HCT116 (cell line): ENCODE measurements at regions not wholly inside any gene's neighbourhood (a gene's known extent, or its start where the extent isn't known, plus 50 kb on each side); places are given as distances from the start of the nearest gene placed in this dataset.

Experiments
- ATAC-seq: fragments of 200-7000 bp; cut with Tn5 transposase; 2 replicates; pipeline ENCODE4 v1.9.1; 2020; ENCODE audit warnings: mild to moderate bottlenecking, moderate library complexity
- BruUV-seq: library from RNA; stranded (reverse); fragments of 400-500 nt; replicated peaks from 2 replicates; lab custom pipeline; 2021; lab: Mats Ljungman, UMichigan
- CTCF ChIA-PET: fragments of 300-600 bp; sonication (Branson Sonifier 250); formaldehyde crosslinking; loops from one replicate; lab custom pipeline; 2021; ENCODE audit warnings: antibody characterized with exemption; lab: Charles Lee
- POLR2A ChIA-PET: fragments of 300-600, 350-600 bp; sonication (Branson Sonifier 250); formaldehyde crosslinking; loops from one replicate; lab custom pipeline; 2021; ENCODE audit warnings: antibody characterized with exemption; lab: Charles Lee
- RAD21 ChIA-PET, 2 experiments: fragments of 300-600 bp; sonication (Branson Sonifier 250); formaldehyde crosslinking; loops; one replicate each; lab custom pipeline; 2023; ENCODE audit warnings: low total read pairs in 2 of 2; ENCODE audit not compliant: uncharacterized antibody in 2 of 2, unreplicated experiment in 2 of 2, low non-redundant PET in 1 of 2; lab: Charles Lee
- DNase-seq: peaks from one replicate; pipeline ENCODE4 v3.0.0-alpha.2; 2010; ENCODE audit warnings: low read depth, low spot score
- H2AFZ ChIP-seq: fragments of 200-600 bp; shearing (Covaris generic), sonication (generic); 2 replicates; pipeline ENCODE4 v1.6.1; 2017; ENCODE audit warnings: low read depth, mixed run types, mixed read lengths, antibody characterized with exemption, low read length; ENCODE audit not compliant: poor library complexity, severe bottlenecking
- H3K27ac ChIP-seq: 2 replicates; pipeline ENCODE4 v1.5.1; 2012; ENCODE audit warnings: low read depth, low read length
- H3K27me3 ChIP-seq: fragments of 200-600 bp; sonication (generic); 2 replicates; pipeline ENCODE4 v1.6.1; 2016; ENCODE audit warnings: mixed run types, low read length, mixed read lengths; ENCODE audit not compliant: insufficient read depth
- H3K36me3 ChIP-seq, 2 experiments: fragments of 200-500 bp in 1 of 2; fragments of 200-600 bp in 1 of 2; sonication (Bioruptor generic) in 1 of 2; sonication (generic) in 1 of 2; 2 replicates each; pipeline versions ENCODE4 v1.5.1 to v1.6.1; 2014 to 2016; ENCODE audit warnings: low read length in 2 of 2, inconsistent platforms in 1 of 2, mixed read lengths in 1 of 2, mixed run types in 1 of 2; ENCODE audit not compliant: insufficient read depth in 2 of 2, control insufficient read depth in 1 of 2
- H3K4me1 ChIP-seq, 2 experiments: fragments of 200-600 bp in 1 of 2; sonication (generic) in 1 of 2; 2 replicates each; pipeline versions ENCODE4 v1.5.1 to v1.6.1; 2012 to 2017; ENCODE audit warnings: low read length in 2 of 2, inconsistent platforms in 1 of 2, mild to moderate bottlenecking in 1 of 2, mixed read lengths in 1 of 2, mixed run types in 1 of 2, moderate library complexity in 1 of 2; ENCODE audit not compliant: insufficient read depth in 2 of 2, control insufficient read depth in 1 of 2
- H3K4me2 ChIP-seq: fragments of 200-600 bp; sonication (generic); 2 replicates; pipeline ENCODE4 v1.6.1; 2017; ENCODE audit warnings: mixed run types, low read length, mixed read lengths
- H3K4me3 ChIP-seq, 2 experiments: fragments of 200-600 bp in 1 of 2; sonication (generic) in 1 of 2; replicated peaks in 1 of 2; 2 replicates each; pipeline ENCODE4 v1.5.1; 2011 to 2016; ENCODE audit warnings: low read length in 2 of 2, control low read depth in 1 of 2, low read depth in 1 of 2, mild to moderate bottlenecking in 1 of 2, mixed read lengths in 1 of 2, mixed run types in 1 of 2
- H3K79me2 ChIP-seq: fragments of 200-600 bp; sonication (generic); 2 replicates; pipeline ENCODE4 v1.6.1; 2017; ENCODE audit warnings: mild to moderate bottlenecking, mixed run types, low read length, moderate library complexity, mixed read lengths; ENCODE audit not compliant: insufficient read depth
- H3K9ac ChIP-seq: fragments of 200-600 bp; sonication (generic); 2 replicates; pipeline ENCODE4 v1.6.1; 2016; ENCODE audit warnings: low read length, mixed read lengths
- H3K9me2 ChIP-seq: fragments of 200-600 bp; sonication (generic), shearing (Covaris generic); 2 replicates; pipeline ENCODE4 v1.6.1; 2017; ENCODE audit warnings: mixed run types, mild to moderate bottlenecking, moderate library complexity; ENCODE audit not compliant: insufficient read depth
- H3K9me3 ChIP-seq, 2 experiments: fragments of 200-500 bp in 1 of 2; fragments of 200-600 bp in 1 of 2; sonication (Bioruptor generic) in 1 of 2; sonication (generic) in 1 of 2; 2 replicates each; pipeline ENCODE4 v1.6.1; 2014 to 2017; ENCODE audit warnings: low read length in 2 of 2, mixed read lengths in 2 of 2, inconsistent platforms in 1 of 2, low read depth in 1 of 2, mild to moderate bottlenecking in 1 of 2, mixed run types in 1 of 2, moderate library complexity in 1 of 2; ENCODE audit not compliant: control insufficient read depth in 1 of 2, insufficient read depth in 1 of 2
- H4K20me1 ChIP-seq: fragments of 200-600 bp; sonication (generic), shearing (Covaris generic); 2 replicates; pipeline ENCODE4 v1.6.1; 2017; ENCODE audit warnings: mixed run types, mild to moderate bottlenecking, moderate library complexity; ENCODE audit not compliant: insufficient read depth
- ATF3 ChIP-seq: IDR thresholded peaks from 2 replicates; pipeline ENCODE4 v1.6.1; 2012
- CBX3 ChIP-seq: IDR thresholded peaks from 2 replicates; pipeline ENCODE4 v1.6.1; 2012; ENCODE audit warnings: low read depth
- CEBPB ChIP-seq: IDR thresholded peaks from 2 replicates; pipeline ENCODE4 v1.6.1; 2012; ENCODE audit warnings: low read depth
- EGR1 ChIP-seq: IDR thresholded peaks from 2 replicates; pipeline ENCODE4 v1.6.1; 2012; ENCODE audit warnings: low read depth
- ELF1 ChIP-seq: IDR thresholded peaks from 2 replicates; pipeline ENCODE4 v1.6.1; 2012; ENCODE audit warnings: low read depth, borderline replicate concordance
- EZH2phosphoT487 ChIP-seq: fragments of 200-600 bp; IDR thresholded peaks from 2 replicates; pipeline ENCODE4 v1.6.1; 2018; ENCODE audit warnings: antibody characterized with exemption, borderline replicate concordance
- FOSL1 ChIP-seq: IDR thresholded peaks from 2 replicates; pipeline ENCODE4 v1.6.1; 2012; ENCODE audit warnings: low read depth
- JUND ChIP-seq: IDR thresholded peaks from 2 replicates; pipeline ENCODE4 v1.6.1; 2012
- MAX ChIP-seq: IDR thresholded peaks from 2 replicates; pipeline ENCODE4 v1.6.1; 2012
- POLR2AphosphoS5 ChIP-seq: IDR thresholded peaks from 2 replicates; pipeline ENCODE4 v1.6.1; 2011; ENCODE audit warnings: mild to moderate bottlenecking, low read depth, low read length, moderate library complexity
- RAD21 ChIP-seq: IDR thresholded peaks from 2 replicates; pipeline ENCODE4 v1.6.1; 2012; ENCODE audit warnings: low read depth, mild to moderate bottlenecking
- REST ChIP-seq: IDR thresholded peaks from 2 replicates; pipeline ENCODE4 v1.6.1; 2012; ENCODE audit warnings: low read depth
- SIN3A ChIP-seq: IDR thresholded peaks from 2 replicates; pipeline ENCODE4 v1.6.1; 2012; ENCODE audit warnings: low read depth
- SP1 ChIP-seq: IDR thresholded peaks from 2 replicates; pipeline ENCODE4 v1.6.1; 2012; ENCODE audit warnings: low read depth
- SRF ChIP-seq: IDR thresholded peaks from 2 replicates; pipeline ENCODE4 v1.6.1; 2012; ENCODE audit warnings: low read depth
- TCF7L2 ChIP-seq: IDR thresholded peaks from 2 replicates; pipeline ENCODE4 v1.7.0; 2011; ENCODE audit warnings: borderline replicate concordance, inconsistent platforms; ENCODE audit not compliant: insufficient read depth, insufficient read length; ENCODE audit errors: extremely low read depth
- ZBTB33 ChIP-seq: IDR thresholded peaks from 2 replicates; pipeline ENCODE4 v1.6.1; 2011; ENCODE audit warnings: mild to moderate bottlenecking, low read length, moderate library complexity; ENCODE audit not compliant: insufficient replicate concordance; ENCODE audit errors: extremely low read depth
- ZFX ChIP-seq: fragments of 450-650 bp; IDR thresholded peaks from 2 replicates; pipeline ENCODE4 v1.6.1; 2017
- intact Hi-C: fragments of 100-400 bp; cut with micrococcal nuclease; formaldehyde crosslinking; loops from 2 replicates; pipeline ENCODE4 v1.10.0; 2022
- TF ChIP-seq, protein P1 (sequence below), 3 experiments: fragments of 200-600 bp in 1 of 3; sonication (generic) in 1 of 3; IDR thresholded peaks in 2 of 3; conservative IDR thresholded peaks in 1 of 3; 2 replicates each; pipeline ENCODE4 v1.5.1; 2012 to 2017; ENCODE audit warnings: low read depth in 2 of 3, low read length in 2 of 3, antibody characterized with exemption in 1 of 3, borderline replicate concordance in 1 of 3, control low read depth in 1 of 3, mild to moderate bottlenecking in 1 of 3, mixed read lengths in 1 of 3, mixed run types in 1 of 3, moderate library complexity in 1 of 3; ENCODE audit not compliant: insufficient read depth in 1 of 3

DNA sequence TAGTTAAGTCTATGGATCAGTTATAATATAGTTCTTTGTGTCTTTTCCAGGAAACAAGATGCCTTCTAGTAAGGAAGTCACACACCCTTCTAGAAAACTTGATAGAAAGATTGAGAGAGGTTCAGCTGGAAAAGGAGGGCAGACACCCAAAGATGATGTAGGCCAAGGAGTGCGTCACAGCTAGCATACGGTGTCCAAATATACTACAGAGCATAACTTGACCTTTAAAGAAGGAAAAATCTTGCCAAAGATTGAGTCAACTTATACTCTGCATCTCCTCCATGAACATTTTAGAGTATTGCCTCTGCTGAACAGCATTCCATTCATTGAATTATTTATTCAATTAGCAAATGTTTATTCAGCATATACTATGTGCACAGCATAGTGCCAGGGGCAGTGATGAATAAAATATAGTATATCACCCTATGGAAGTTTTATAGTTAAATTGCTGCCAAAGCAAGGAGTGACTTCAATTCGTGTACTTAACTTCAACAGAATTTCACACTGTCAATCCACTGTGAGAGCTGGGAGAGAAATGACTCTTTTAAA lies 51.9 kb upstream of the SLC6A14 start:
- Histone ChIP-seq H2AFZ (no peak overlapping the region), H3K4me1 (no peaks in the 10 kb centered on the region), H3K9me3 (no peaks in the 10 kb centered on the region), H3K27me3 (no peaks in the 10 kb centered on the region), H3K9ac (no peak overlapping the region), H3K4me2 (no peak overlapping the region), H3K9me2 (no peaks in the 10 kb centered on the region), H3K36me3 (no peaks in the 10 kb centered on the region), H4K20me1 (no peaks in the 10 kb centered on the region), H3K4me3 (no peak overlapping the region), H3K27ac (no peak overlapping the region), H3K79me2 (no peaks in the 10 kb centered on the region)
- BruUV-seq, result no TSS peak
- no peak for ATAC-seq
- TF ChIP-seq EGR1, result no peak
- no peak for TF ChIP-seq MAX
- no peak for TF ChIP-seq JUND
- TF ChIP-seq ZBTB33, result no peak
- TF ChIP-seq REST, result no peak
- TF ChIP-seq CEBPB, result no peak
- TF ChIP-seq ELF1, result no peak
- TF ChIP-seq CBX3, result no peak
- TF ChIP-seq EZH2phosphoT487, result no peak
- no peak for TF ChIP-seq ATF3
- no peak for TF ChIP-seq POLR2AphosphoS5
- no peak for TF ChIP-seq RAD21
- TF ChIP-seq ZFX, result no peak
- TF ChIP-seq, protein P1, sequence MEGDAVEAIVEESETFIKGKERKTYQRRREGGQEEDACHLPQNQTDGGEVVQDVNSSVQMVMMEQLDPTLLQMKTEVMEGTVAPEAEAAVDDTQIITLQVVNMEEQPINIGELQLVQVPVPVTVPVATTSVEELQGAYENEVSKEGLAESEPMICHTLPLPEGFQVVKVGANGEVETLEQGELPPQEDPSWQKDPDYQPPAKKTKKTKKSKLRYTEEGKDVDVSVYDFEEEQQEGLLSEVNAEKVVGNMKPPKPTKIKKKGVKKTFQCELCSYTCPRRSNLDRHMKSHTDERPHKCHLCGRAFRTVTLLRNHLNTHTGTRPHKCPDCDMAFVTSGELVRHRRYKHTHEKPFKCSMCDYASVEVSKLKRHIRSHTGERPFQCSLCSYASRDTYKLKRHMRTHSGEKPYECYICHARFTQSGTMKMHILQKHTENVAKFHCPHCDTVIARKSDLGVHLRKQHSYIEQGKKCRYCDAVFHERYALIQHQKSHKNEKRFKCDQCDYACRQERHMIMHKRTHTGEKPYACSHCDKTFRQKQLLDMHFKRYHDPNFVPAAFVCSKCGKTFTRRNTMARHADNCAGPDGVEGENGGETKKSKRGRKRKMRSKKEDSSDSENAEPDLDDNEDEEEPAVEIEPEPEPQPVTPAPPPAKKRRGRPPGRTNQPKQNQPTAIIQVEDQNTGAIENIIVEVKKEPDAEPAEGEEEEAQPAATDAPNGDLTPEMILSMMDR (IDR thresholded peaks at IDR 0.05 in 2 of 3, conservative IDR thresholded peaks at IDR 0.05 in 1 of 3; ENCODE audit: borderline replicate concordance in 1 of 3, insufficient read depth in 1 of 3, low read depth in 2 of 3, low read length in 2 of 3), result no peak
- no peak for TF ChIP-seq SRF
- TF ChIP-seq TCF7L2, result no peak
- no peak for TF ChIP-seq SIN3A
- no peak for TF ChIP-seq SP1
- TF ChIP-seq FOSL1, result no peak
- ChIA-PET POLR2A (no interaction called here), CTCF (no interaction called here), RAD21 (no interaction called here)
- DNase-seq, result no peak
- intact Hi-C loops, result no loop called here
